Cerebellar cortex (tissue), 1 donor: ENCODE measurements at regions not wholly inside any gene's neighbourhood (a gene's known extent, or its start where the extent isn't known, plus 50 kb on each side); places are given as distances from the start of the nearest gene placed in this dataset.
"Not testable (repeated sequence)": the region's sequence is repeated elsewhere in the genome, so short reads cannot be mapped to it uniquely, and the experiment has no call there.

ENCODE experiments used
- DNase-seq: peaks from one replicate; pipeline ENCODE4 v3.0.0-alpha.2; 2015; ENCODE audit warnings: low spot score

- DNase-seq, result no peak
These were observed 162.7 kb upstream of the SALL3 start for GRCh38 chr18:78816916-78817315.

DNA sequence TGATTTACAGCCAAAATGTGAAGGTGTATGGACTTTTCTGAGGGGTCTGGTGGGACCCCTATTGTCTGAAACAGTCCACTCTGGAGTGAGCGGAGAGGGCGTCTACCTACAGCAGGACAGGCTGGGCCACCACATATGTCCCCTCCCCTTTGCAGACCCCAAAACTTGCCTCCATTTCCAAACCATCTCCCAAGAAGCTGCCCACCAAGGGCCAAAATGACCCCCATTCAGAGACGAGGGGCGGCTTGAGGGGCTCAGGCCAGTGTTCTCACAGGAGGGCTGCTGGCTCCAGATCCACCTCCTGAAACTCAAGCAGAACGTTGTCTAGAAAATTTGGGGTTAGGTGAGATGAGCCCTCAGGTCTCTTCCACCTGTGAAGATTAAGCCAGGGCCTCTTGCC lies 161.1 kb upstream of the SALL3 start:
- no peak for DNase-seq

GRCh38 chr18:78818961-78819360 lies 160.7 kb upstream of the SALL3 start:
- no peak for DNase-seq

- DNase-seq, result no peak
These were observed 159.3 kb upstream of the SALL3 start for GRCh38 chr18:78820161-78820834.

DNA sequence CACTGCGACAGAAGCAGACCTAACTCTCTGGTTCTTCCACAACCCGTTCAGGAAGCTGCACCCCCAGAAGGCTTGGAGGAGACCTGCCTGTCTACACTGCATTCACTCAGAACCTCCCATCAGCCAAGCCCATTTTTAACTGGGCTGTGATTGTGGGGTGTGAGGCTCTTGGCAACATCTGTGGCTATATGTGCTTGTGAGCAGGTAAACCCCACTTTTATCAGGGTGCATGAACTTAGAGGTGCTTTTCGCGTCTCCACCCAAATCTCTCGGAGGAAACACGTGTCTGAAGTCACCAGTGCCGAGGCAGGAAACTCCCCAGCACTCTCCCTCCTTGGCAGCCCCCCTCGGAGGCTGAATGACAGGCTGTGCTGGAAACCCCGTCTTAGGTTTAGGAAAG lies 158.2 kb upstream of the SALL3 start:
- no peak for DNase-seq

DNA sequence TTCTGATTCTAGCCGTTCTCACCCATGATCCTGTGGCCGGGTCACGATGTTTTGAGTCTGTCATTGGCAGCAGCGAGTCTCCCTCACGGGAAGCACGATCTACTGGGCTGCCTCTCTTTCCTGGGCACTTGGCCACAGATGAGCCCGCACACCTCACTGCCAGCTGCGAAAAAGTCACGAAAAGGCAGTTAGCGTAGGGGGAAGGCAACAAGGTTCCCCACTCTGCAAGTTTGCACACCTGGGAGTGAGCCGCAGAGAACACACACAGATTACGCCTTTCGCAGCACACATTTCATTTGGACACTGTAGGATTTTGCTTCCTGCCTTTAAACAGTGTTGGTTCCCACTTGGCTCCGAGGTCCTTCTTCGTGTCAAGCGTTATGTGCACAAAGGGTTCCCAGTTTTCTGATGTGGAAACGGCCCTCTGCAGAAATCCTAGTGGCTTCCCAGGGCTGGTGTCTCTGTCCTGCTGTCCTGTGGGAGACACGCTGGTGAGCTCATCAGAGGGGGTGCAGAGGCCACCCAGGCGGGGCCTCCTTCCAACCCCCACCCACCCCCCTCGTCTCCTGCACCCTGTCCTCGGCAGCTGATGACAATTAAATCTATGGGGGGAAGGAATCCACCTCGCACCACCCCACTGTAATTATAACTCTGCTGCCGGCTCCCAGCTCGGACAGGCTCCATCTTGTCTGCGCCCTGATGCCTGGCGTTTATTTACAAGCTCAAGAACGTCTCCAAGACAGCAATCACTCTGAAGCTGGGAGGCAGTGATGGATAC lies 157.3 kb upstream of the SALL3 start:
- DNase-seq, result no peak

- no peak for DNase-seq
These were observed 156.7 kb upstream of the SALL3 start for GRCh38 chr18:78822949-78823285.

DNA sequence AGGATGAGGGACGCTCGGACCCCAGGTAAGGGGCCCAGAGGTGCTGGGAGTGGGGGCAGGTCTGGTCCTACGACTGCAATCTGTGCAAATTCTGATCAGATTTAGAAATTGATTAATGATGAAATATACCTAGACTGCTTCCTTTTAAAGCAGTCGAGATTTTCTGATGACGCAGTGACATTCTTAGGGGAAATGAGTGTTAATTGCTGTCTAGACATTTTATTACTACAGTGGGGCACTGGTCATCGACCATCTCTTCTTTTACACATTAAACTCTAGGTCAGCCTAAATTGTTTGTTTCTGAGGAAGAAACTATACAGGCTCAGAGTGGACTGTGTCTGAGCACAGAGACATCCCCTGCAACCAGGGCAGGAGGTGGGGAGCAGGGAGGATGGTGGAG lies 154.4 kb upstream of the SALL3 start:
- no peak for DNase-seq

GRCh38 chr18:78826631-78827030 lies 153.0 kb upstream of the SALL3 start:
- no peak for DNase-seq

DNA sequence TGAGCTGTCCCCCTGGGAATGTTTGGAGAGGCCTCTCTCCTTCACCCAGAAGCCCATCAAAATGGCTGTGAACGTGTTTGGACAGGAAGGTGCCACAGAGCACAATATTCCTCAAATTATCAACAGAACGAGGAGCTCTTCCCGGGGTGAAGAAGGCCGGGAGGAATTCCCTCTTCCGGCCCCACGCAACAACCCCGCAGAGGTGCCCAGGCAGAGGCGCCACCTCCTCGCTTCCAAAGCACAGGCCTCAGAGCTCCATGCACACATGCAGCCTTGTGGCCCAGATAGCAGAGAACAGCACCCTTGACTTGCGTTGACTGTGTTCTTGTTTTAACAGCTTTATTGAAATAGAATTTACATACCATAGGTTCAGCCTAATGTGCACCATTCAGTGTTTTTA lies 152.5 kb upstream of the SALL3 start:
- no peak for DNase-seq

GRCh38 chr18:78828131-78828530 lies 151.5 kb upstream of the SALL3 start:
- no peak for DNase-seq

DNA sequence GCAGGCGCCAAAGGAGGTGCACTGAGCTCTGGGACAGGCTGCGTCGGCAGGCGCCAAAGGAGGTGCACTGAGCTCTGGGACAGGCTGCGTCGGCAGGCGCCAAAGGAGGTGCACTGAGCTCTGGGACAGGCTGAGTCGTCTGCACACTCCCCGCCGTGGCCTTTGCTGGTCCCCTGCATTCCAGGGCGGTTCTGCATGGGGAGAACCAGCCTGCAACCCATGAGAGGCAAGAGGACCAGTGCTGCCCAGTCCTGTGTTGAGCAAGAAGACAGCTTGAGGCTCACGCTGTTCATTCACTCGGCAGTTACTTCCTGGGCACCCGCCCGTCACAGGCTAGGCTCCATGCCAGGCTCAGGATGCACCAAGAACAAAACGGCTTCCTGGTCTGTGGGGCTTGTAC lies 150.6 kb upstream of the SALL3 start:
- not testable (repeated sequence) for DNase-seq

GRCh38 chr18:78830161-78830560 lies 149.5 kb upstream of the SALL3 start:
- no peak for DNase-seq

GRCh38 chr18:78830826-78831225 lies 148.8 kb upstream of the SALL3 start:
- DNase-seq, result no peak

DNA sequence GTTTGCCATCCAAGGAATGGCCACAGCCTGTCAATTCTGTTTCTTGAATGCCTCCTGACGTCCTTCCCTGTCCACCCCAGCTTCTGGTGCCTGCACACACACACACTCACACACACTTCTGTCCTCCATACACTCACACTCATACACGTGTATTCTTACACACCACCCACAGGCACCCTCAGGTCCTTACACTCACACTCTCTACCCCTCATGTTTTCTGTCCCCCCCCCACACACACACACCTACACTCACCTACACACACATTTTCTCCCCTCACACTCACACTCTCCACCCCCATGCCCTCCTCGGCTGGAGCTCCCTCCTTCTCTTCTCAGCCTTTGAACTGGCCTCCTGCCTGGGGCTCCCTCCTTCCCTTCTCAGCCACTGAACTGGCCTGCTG lies 148.0 kb upstream of the SALL3 start:
- DNase-seq, result no peak

DNA sequence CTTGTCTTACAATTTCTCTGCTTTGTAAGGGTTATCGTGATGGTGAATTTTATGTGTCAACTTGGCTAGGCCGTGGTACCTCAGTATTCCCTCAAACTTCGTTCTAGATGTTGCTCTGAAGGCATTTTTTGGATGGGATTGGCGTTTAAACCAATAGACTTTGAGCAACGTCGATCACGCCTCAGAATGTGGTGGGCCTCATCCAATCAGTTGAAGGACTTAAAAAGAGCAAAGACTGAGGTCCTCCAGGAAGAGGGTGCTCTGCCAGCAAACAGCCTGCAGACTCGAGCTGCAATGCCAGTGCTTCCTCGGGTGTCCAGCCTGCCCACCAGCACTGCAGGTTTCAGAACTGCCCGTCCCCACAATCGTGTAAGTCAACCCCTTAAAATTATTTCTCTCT lies 145.8 kb upstream of the SALL3 start:
- DNase-seq, result no peak

GRCh38 chr18:78836838-78837237 lies 142.8 kb upstream of the SALL3 start:
- DNase-seq, result no peak

GRCh38 chr18:78837754-78838153 lies 141.9 kb upstream of the SALL3 start:
- no peak for DNase-seq

GRCh38 chr18:78838183-78838582 lies 141.4 kb upstream of the SALL3 start:
- no peak for DNase-seq

DNA sequence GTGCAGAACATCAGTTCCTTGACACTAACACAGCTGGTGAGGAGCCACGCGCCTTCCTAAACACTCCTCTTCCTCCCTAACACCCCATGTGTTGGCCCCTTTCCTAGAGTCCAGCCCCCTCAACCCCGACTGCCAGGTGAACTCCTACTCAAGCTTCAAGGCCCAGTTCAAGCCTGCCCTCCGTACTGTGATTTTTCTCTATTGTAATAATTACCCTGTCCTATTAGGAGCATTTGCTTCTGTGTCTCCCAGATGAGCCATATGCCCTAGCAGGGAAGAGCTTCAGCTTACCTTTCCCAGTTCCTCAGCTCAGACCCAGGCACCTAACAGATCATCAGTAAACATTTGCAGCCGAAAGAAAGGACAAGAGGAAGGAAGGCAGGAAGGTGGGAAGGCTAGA lies 130.6 kb upstream of the SALL3 start:
- DNase-seq, result no peak

GRCh38 chr18:78849458-78849857 lies 130.2 kb upstream of the SALL3 start:
- DNase-seq, result no peak

DNA sequence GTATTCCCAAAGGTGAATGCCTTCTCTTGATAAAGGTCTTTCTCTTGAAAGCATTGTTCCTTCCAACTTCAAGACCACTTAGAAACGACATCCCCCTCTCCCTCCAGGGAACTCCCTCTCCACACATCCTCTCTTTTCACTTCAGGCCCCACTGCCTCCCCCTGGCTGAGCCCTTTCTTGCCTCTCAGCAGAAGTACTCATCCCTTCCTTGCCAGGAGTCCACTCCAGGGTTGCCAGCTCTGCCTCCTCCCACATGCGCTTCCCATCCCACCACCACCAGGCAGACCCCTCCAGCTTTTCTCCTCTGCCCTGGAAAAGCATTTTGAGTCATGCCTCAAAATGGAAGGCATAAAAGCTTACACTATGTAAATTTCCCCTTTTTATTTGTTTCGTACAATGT lies 126.3 kb upstream of the SALL3 start:
- no peak for DNase-seq

DNA sequence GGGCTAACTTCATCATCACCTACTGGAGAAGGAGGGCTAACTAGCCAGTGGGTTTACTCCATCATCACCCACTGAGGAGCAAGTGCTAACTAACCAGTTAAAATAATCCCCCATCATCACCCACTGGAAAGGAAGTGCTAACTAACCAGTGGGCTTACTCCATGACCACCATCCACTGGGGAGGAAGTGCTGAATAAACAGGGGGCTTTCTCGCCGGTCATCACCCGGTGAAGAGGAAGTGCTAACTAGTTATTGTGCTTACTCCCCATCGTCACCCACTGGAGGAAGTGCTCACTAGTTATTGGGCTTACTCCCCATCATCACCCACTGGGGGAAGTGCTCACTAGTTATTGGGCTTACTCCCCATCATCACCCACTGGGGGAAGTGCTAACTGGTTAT lies 124.4 kb upstream of the SALL3 start:
- DNase-seq, result no peak
